Small intestine (tissue), 7 donors: ENCODE measurements at regions not wholly inside any gene's neighbourhood (a gene's known extent, or its start where the extent isn't known, plus 50 kb on each side); places are given as distances from the start of the nearest gene placed in this dataset.

ENCODE experiments used
- DNase-seq, 2 donors: peaks; one replicate each; pipeline versions ENCODE4 v3.0.0 to v3.0.0-alpha.2; 2013
- FAIRE-seq: peaks from 2 replicates; lab custom pipeline; 2012; peaks lifted over from hg19 to GRCh38; lab: Jason Lieb, UNC
- H3K27ac ChIP-seq, 3 donors: one replicate each; pipeline ENCODE4 v1.5.1; 2013; ENCODE audit warnings: low read length in 2 of 3, mild to moderate bottlenecking in 2 of 3, control low read depth in 1 of 3, inconsistent platforms in 1 of 3, low read depth in 1 of 3, moderate library complexity in 1 of 3
- H3K27me3 ChIP-seq, 3 donors: one replicate each; pipeline ENCODE4 v1.6.1; 2013; ENCODE audit warnings: low read length in 3 of 3, inconsistent platforms in 1 of 3; ENCODE audit not compliant: control insufficient read depth in 3 of 3, insufficient read depth in 3 of 3
- H3K36me3 ChIP-seq, 3 donors: one replicate each; pipeline ENCODE4 v1.6.1; 2013; ENCODE audit warnings: low read length in 3 of 3, inconsistent platforms in 1 of 3, low read depth in 1 of 3, mild to moderate bottlenecking in 1 of 3, moderate library complexity in 1 of 3; ENCODE audit not compliant: control insufficient read depth in 3 of 3, insufficient read depth in 2 of 3
- H3K4me1 ChIP-seq, 3 donors: one replicate each; pipeline ENCODE4 v1.6.1; 2013; ENCODE audit warnings: low read length in 2 of 3, inconsistent platforms in 1 of 3, low read depth in 1 of 3, mild to moderate bottlenecking in 1 of 3, moderate library complexity in 1 of 3; ENCODE audit not compliant: control insufficient read depth in 3 of 3, insufficient read depth in 2 of 3
- H3K4me3 ChIP-seq, 3 donors: one replicate each; pipeline ENCODE4 v1.5.1; 2013; ENCODE audit warnings: low read length in 3 of 3, control low read depth in 1 of 3, inconsistent platforms in 1 of 3, low read depth in 1 of 3, mild to moderate bottlenecking in 1 of 3, moderate library complexity in 1 of 3
- H3K9me3 ChIP-seq, 2 donors: one replicate each; pipeline ENCODE4 v1.6.1; 2013; ENCODE audit warnings: low read depth in 1 of 2, low read length in 1 of 2; ENCODE audit not compliant: control insufficient read depth in 2 of 2, insufficient read depth in 1 of 2
- WGBS, 3 donors: extraction: QIAGEN DNeasy Blood & Tissue Kit; methylation state at CpG; one replicate each; pipeline ENCODE4 v1.1.7; 2013; 5-methylcytosine and 5-hydroxymethylcytosine counted together
- donor health status: healthy with polysubstance abuse.
- donor health status: control.
- donor health status: control.
- donor health status: Bipolar disorder and iron deficiency.
- donor health status: healthy.

- peaks cover 0 to 4% of the 10 kb centered on the region in 2 donors for H3K9me3 ChIP-seq
- FAIRE-seq, result no peak
- WGBS, 3 donors, result 78 to 81% (median 80%) methylated on average over 5 of the region's 5 CpGs
Observed at GRCh38 chr18:61953641-61954040, 60.8 kb upstream of the RNF152 start.

GRCh38 chr18:61953161-61953560 is 60.4 kb upstream of the RNF152 start:
- no peak for FAIRE-seq
- no peaks in the 10 kb centered on the region for H3K36me3 ChIP-seq
- H3K27me3 ChIP-seq, result peaks cover 0 to 2% (median 0%) of the 10 kb centered on the region in 3 donors
- WGBS, 3 donors, result 83 to 91% (median 89%) methylated on average over 5 of the region's 5 CpGs
- H3K4me1 ChIP-seq, result no peaks in the 10 kb centered on the region
- no peak overlapping the region for H3K4me3 ChIP-seq
- H3K27ac ChIP-seq, result no peak overlapping the region
- peaks cover 0 to 4% of the 10 kb centered on the region in 2 donors for H3K9me3 ChIP-seq
- DNase-seq, result no peak

More at GRCh38 chr18:61953641-61954040, 60.8 kb upstream of the RNF152 start:
- Histone ChIP-seq H3K36me3 (no peaks in the 10 kb centered on the region), H3K4me3 (no peak overlapping the region), H3K27me3 (peaks cover 0 to 2% (median 0%) of the 10 kb centered on the region in 3 donors), H3K27ac (no peak overlapping the region), H3K4me1 (no peaks in the 10 kb centered on the region)
- no peak for DNase-seq

- no peaks in the 10 kb centered on the region for H3K4me1 ChIP-seq
- H3K27ac ChIP-seq, result no peak overlapping the region
- H3K36me3 ChIP-seq, result no peaks in the 10 kb centered on the region
- DNase-seq (no peak), FAIRE-seq (no peak)
- peaks cover 0 to 2% (median 0%) of the 10 kb centered on the region in 3 donors for H3K27me3 ChIP-seq
- WGBS, 3 donors, result 95 to 99% (median 97%) methylated on average over 6 of the region's 6 CpGs
- H3K9me3 ChIP-seq, result no peaks in the 10 kb centered on the region
- no peak overlapping the region for H3K4me3 ChIP-seq
Observed at GRCh38 chr18:61951396-61951795, 58.6 kb upstream of the RNF152 start.

- H3K4me3 ChIP-seq, result no peak overlapping the region
- WGBS, 3 donors, result 65 to 71% (median 67%) methylated on average over 3 of the region's 3 CpGs
- DNase-seq, result no peak
- no peak overlapping the region for H3K27ac ChIP-seq
- no peaks in the 10 kb centered on the region for H3K36me3 ChIP-seq
- H3K4me1 ChIP-seq, result no peaks in the 10 kb centered on the region
- H3K9me3 ChIP-seq, result no peaks in the 10 kb centered on the region
- no peak for FAIRE-seq
- peaks cover 0 to 2% (median 0%) of the 10 kb centered on the region in 3 donors for H3K27me3 ChIP-seq
Observed at GRCh38 chr18:61950371-61950770, 57.6 kb upstream of the RNF152 start.

- no peak for DNase-seq
- H3K4me1 ChIP-seq, result no peaks in the 10 kb centered on the region
- 81 to 82% (median 82%) methylated on average over 10 of the region's 10 CpGs for WGBS, 3 donors
- FAIRE-seq, result no peak
- no peaks in the 10 kb centered on the region for H3K9me3 ChIP-seq
- peaks cover 0 to 2% (median 0%) of the 10 kb centered on the region in 3 donors for H3K27me3 ChIP-seq
- H3K27ac ChIP-seq, result no peak overlapping the region
- H3K36me3 ChIP-seq, result no peaks in the 10 kb centered on the region
- H3K4me3 ChIP-seq, result no peak overlapping the region
Observed at GRCh38 chr18:61949946-61950345, 57.1 kb upstream of the RNF152 start.

GRCh38 chr18:61948846-61949438 is 56.1 kb upstream of the RNF152 start:
- FAIRE-seq (no peak), DNase-seq (no peak)
- no peak overlapping the region for H3K4me3 ChIP-seq
- no peak overlapping the region for H3K27ac ChIP-seq
- no peaks in the 10 kb centered on the region for H3K9me3 ChIP-seq
- H3K27me3 ChIP-seq, result peaks cover 0 to 2% (median 0%) of the 10 kb centered on the region in 3 donors
- no peaks in the 10 kb centered on the region for H3K36me3 ChIP-seq
- WGBS, 3 donors, result 80 to 83% (median 83%) methylated on average over 6 of the region's 6 CpGs
- H3K4me1 ChIP-seq, result no peaks in the 10 kb centered on the region

- Histone ChIP-seq H3K4me1 (no peaks in the 10 kb centered on the region), H3K27me3 (peaks cover 0 to 2% (median 0%) of the 10 kb centered on the region in 3 donors), H3K9me3 (no peaks in the 10 kb centered on the region), H3K27ac (no peak overlapping the region), H3K4me3 (no peak overlapping the region), H3K36me3 (no peaks in the 10 kb centered on the region)
- DNase-seq, result no peak
- FAIRE-seq, result no peak
- WGBS, 3 donors, result 70 to 90% (median 89%) methylated on average over 4 of the region's 4 CpGs
Observed at GRCh38 chr18:61948281-61948741, 55.5 kb upstream of the RNF152 start.

GRCh38 chr18:61946449-61946848 is 53.6 kb upstream of the RNF152 start:
- DNase-seq (no peak), FAIRE-seq (no peak)
- Histone ChIP-seq H3K4me1 (no peaks in the 10 kb centered on the region), H3K4me3 (no peak overlapping the region), H3K9me3 (no peaks in the 10 kb centered on the region), H3K36me3 (no peaks in the 10 kb centered on the region), H3K27ac (no peak overlapping the region), H3K27me3 (peaks cover 0 to 2% (median 0%) of the 10 kb centered on the region in 3 donors)
- WGBS, 3 donors, result 79 to 88% (median 85%) methylated on average over 3 of the region's 3 CpGs
